ENCODE measurements at regions not wholly inside any gene's neighbourhood (a gene's known extent, or its start where the extent isn't known, plus 50 kb on each side); places are given as distances from the start of the nearest gene placed in this dataset.

- no peak for DNase-seq (ENCODE audit: low read depth in 2 of 2)
These were observed 329.5 kb downstream of the RPS24 start for GRCh38 chr10:78363190-78363589.

GRCh38 chr10:78365694-78366093 lies 332.0 kb downstream of the RPS24 start:
- no peak for DNase-seq (ENCODE audit: low read depth in 2 of 2)

GRCh38 chr10:78366663-78367411 lies 333.2 kb downstream of the RPS24 start:
- DNase-seq (ENCODE audit: low read depth in 2 of 2), result no peak

GRCh38 chr10:78367751-78368150 lies 334.1 kb downstream of the RPS24 start:
- DNase-seq (ENCODE audit: low read depth in 2 of 2), result no peak

- DNase-seq (ENCODE audit: low read depth in 2 of 2), result no peak
These were observed 337.5 kb downstream of the RPS24 start for GRCh38 chr10:78371136-78371535.

- no peak for DNase-seq (ENCODE audit: low read depth in 2 of 2)
These were observed 339.1 kb downstream of the RPS24 start for GRCh38 chr10:78372806-78373205.

GRCh38 chr10:78374331-78375028 lies 340.8 kb downstream of the RPS24 start:
- no peak for DNase-seq (ENCODE audit: low read depth in 2 of 2)

- no peak for DNase-seq (ENCODE audit: low read depth in 2 of 2)
These were observed 342.5 kb downstream of the RPS24 start for GRCh38 chr10:78375854-78376785.

GRCh38 chr10:78377356-78377755 lies 343.7 kb downstream of the RPS24 start:
- DNase-seq (ENCODE audit: low read depth in 2 of 2), result no peak

- DNase-seq (ENCODE audit: low read depth in 2 of 2), result no peak
These were observed 344.5 kb downstream of the RPS24 start for GRCh38 chr10:78378192-78378591.

GRCh38 chr10:78381107-78381506 lies 347.4 kb downstream of the RPS24 start:
- no peak for DNase-seq (ENCODE audit: low read depth in 2 of 2)

- DNase-seq (ENCODE audit: low read depth in 2 of 2), result no peak
These were observed 348.4 kb downstream of the RPS24 start for GRCh38 chr10:78382047-78382446.

- no peak for DNase-seq (ENCODE audit: low read depth in 2 of 2)
These were observed 349.1 kb downstream of the RPS24 start for GRCh38 chr10:78382772-78383171.

- DNase-seq (ENCODE audit: low read depth in 2 of 2), result peak in 1 of 2 experiments; percentile 32
These were observed 349.9 kb downstream of the RPS24 start for GRCh38 chr10:78383378-78384048.

GRCh38 chr10:78384049-78384431 lies 350.4 kb downstream of the RPS24 start:
- peak in 1 of 2 experiments; percentile 36 for DNase-seq (ENCODE audit: low read depth in 2 of 2)

- DNase-seq (ENCODE audit: low read depth in 2 of 2), result no peak
These were observed 351.9 kb downstream of the RPS24 start for GRCh38 chr10:78385599-78385998.

- DNase-seq (ENCODE audit: low read depth in 2 of 2), result no peak
These were observed 352.8 kb downstream of the RPS24 start for GRCh38 chr10:78386509-78386908.

- no peak for DNase-seq (ENCODE audit: low read depth in 2 of 2)
These were observed 354.8 kb downstream of the RPS24 start for GRCh38 chr10:78388331-78389050.

- DNase-seq (ENCODE audit: low read depth in 2 of 2), result no peak
These were observed 355.8 kb downstream of the RPS24 start for GRCh38 chr10:78389419-78389818.

- no peak for DNase-seq (ENCODE audit: low read depth in 2 of 2)
These were observed 356.4 kb downstream of the RPS24 start for GRCh38 chr10:78390051-78390450.

GRCh38 chr10:78390817-78391216 lies 357.2 kb downstream of the RPS24 start:
- DNase-seq (ENCODE audit: low read depth in 2 of 2), result no peak

Measured in fibroblast of skin of left quadriceps (primary cell).